GM23338 (cell line): ENCODE measurements at regions not wholly inside any gene's neighbourhood (a gene's known extent, or its start where the extent isn't known, plus 50 kb on each side); places are given as distances from the start of the nearest gene placed in this dataset.

Source experiments
- ATAC-seq: fragments of 200-7000 bp; cut with Tn5 transposase; 3 replicates; pipeline ENCODE4 v1.9.1; 2020
- DNase-seq: peaks from one replicate; pipeline ENCODE4 v3.0.0-alpha.2; 2015; ENCODE audit warnings: low spot score
- H2AFZ ChIP-seq: fragments of 200-600 bp; sonication (generic); 2 replicates; pipeline ENCODE4 v1.8.0; 2016; ENCODE audit warnings: antibody characterized with exemption, mild to moderate bottlenecking, moderate library complexity
- H3F3A ChIP-seq: fragments of 200-600 bp; sonication (generic); replicated peaks from 2 replicates; pipeline ENCODE4 v1.8.0; 2017; ENCODE audit warnings: antibody characterized with exemption, mixed run types, low read depth
- H3K27ac ChIP-seq: fragments of 200-600 bp; sonication (generic); 2 replicates; pipeline ENCODE4 v1.6.1; 2016; ENCODE audit warnings: low read depth
- H3K27me3 ChIP-seq: fragments of 200-600 bp; sonication (generic); 2 replicates; pipeline ENCODE4 v1.8.0; 2016; ENCODE audit warnings: mild to moderate bottlenecking, mixed run types, moderate library complexity; ENCODE audit not compliant: insufficient read depth
- H3K36me3 ChIP-seq: fragments of 200-600 bp; sonication (generic); 2 replicates; pipeline ENCODE4 v1.8.0; 2016; ENCODE audit warnings: mild to moderate bottlenecking; ENCODE audit not compliant: insufficient read depth
- H3K4me1 ChIP-seq: fragments of 200-600 bp; sonication (generic); 2 replicates; pipeline ENCODE4 v1.8.0; 2016; ENCODE audit warnings: mild to moderate bottlenecking, moderate library complexity; ENCODE audit not compliant: insufficient read depth
- H3K4me2 ChIP-seq: fragments of 200-600 bp; sonication (generic); 2 replicates; pipeline ENCODE4 v1.7.1; 2017; ENCODE audit warnings: mixed run types
- H3K4me3 ChIP-seq: fragments of 200-600 bp; sonication (generic); 2 replicates; pipeline ENCODE4 v1.6.1; 2016; ENCODE audit warnings: mixed run types
- H3K79me2 ChIP-seq: fragments of 200-600 bp; sonication (generic); replicated peaks from 2 replicates; pipeline ENCODE4 v1.8.0; 2017; ENCODE audit warnings: mild to moderate bottlenecking; ENCODE audit not compliant: insufficient read depth
- H3K9me2 ChIP-seq: fragments of 200-600 bp; sonication (generic); 2 replicates; pipeline ENCODE4 v1.8.0; 2017; ENCODE audit not compliant: insufficient read depth
- H4K20me1 ChIP-seq: fragments of 200-600 bp; sonication (generic); replicated peaks from 2 replicates; pipeline ENCODE4 v1.8.0; 2017; ENCODE audit warnings: mild to moderate bottlenecking; ENCODE audit not compliant: insufficient read depth
- H3K27ac Mint-ChIP-seq: 2 replicates; pipeline ENCODE4 v1.8.0; 2020; ENCODE audit warnings: inconsistent platforms, mild to moderate bottlenecking, moderate library complexity, mixed read lengths
- H3K27me3 Mint-ChIP-seq: 3 replicates; pipeline ENCODE4 v1.8.0; 2022; ENCODE audit warnings: low read depth, mild to moderate bottlenecking, moderate library complexity, mixed read lengths, inconsistent platforms; ENCODE audit not compliant: insufficient read depth, poor library complexity
- H3K36me3 Mint-ChIP-seq: 3 replicates; pipeline ENCODE4 v1.8.0; 2021; ENCODE audit warnings: low read depth, mild to moderate bottlenecking, inconsistent platforms, moderate library complexity, mixed read lengths
- H3K4me1 Mint-ChIP-seq: 3 replicates; pipeline ENCODE4 v1.8.0; 2020; ENCODE audit warnings: mild to moderate bottlenecking, inconsistent platforms, mixed read lengths
- H3K4me3 Mint-ChIP-seq: 3 replicates; pipeline ENCODE4 v1.8.0; 2021; ENCODE audit warnings: moderate library complexity, mild to moderate bottlenecking, inconsistent platforms, mixed read lengths
- H3K9me3 Mint-ChIP-seq: 3 replicates; pipeline ENCODE4 v1.8.0; 2020; ENCODE audit warnings: moderate library complexity, mild to moderate bottlenecking, inconsistent platforms, mixed read lengths
- CREB1 ChIP-seq: fragments of 250-450 bp; sonication (Bioruptor Pico); IDR thresholded peaks from 2 replicates; pipeline ENCODE4 v1.5.0; 2020; ENCODE audit warnings: low read depth, mild to moderate bottlenecking, moderate library complexity
- ETS1 ChIP-seq: IDR thresholded peaks from 2 replicates; pipeline ENCODE4 v1.6.1; 2016; ENCODE audit warnings: antibody characterized with exemption
- EZH2phosphoT487 ChIP-seq: fragments of 200-600 bp; sonication (generic); IDR thresholded peaks from one replicate; pipeline ENCODE4 v1.8.1; 2018; ENCODE audit warnings: antibody characterized with exemption; ENCODE audit not compliant: unreplicated experiment
- JUNB ChIP-seq: IDR thresholded peaks from one replicate; pipeline ENCODE4 v1.6.1; 2016; ENCODE audit warnings: antibody characterized with exemption; ENCODE audit not compliant: unreplicated experiment
- POLR2AphosphoS5 ChIP-seq: IDR thresholded peaks from 2 replicates; pipeline ENCODE4 v1.6.1; 2016; ENCODE audit warnings: antibody characterized with exemption, low read depth
- REST ChIP-seq: IDR thresholded peaks from one replicate; pipeline ENCODE4 v1.6.1; 2018; ENCODE audit warnings: antibody characterized with exemption; ENCODE audit not compliant: unreplicated experiment
- STAT1 ChIP-seq: IDR thresholded peaks from one replicate; pipeline ENCODE4 v1.6.1; 2016; ENCODE audit warnings: antibody characterized with exemption; ENCODE audit not compliant: unreplicated experiment
- ZNF114 ChIP-seq: fragments of 250-450 bp; sonication (Bioruptor Pico); IDR thresholded peaks from 2 replicates; pipeline ENCODE4 v1.5.0; 2020; ENCODE audit warnings: mild to moderate bottlenecking, moderate library complexity
- ZNF462 ChIP-seq: fragments of 250-450 bp; sonication (Bioruptor Pico); IDR thresholded peaks from 2 replicates; pipeline ENCODE4 v1.5.0; 2020; ENCODE audit warnings: mild to moderate bottlenecking, moderate library complexity

- Mint-ChIP-seq H3K4me3 (no peak overlapping the region), H3K4me1 (peaks cover 4% of the 10 kb centered on the region; the same call in 2 of the 3 replicates), H3K27me3 (peaks cover 3% of the 10 kb centered on the region), H3K36me3 (no peaks in the 10 kb centered on the region), H3K27ac (no peak overlapping the region), H3K9me3 (peaks cover 9% of the 10 kb centered on the region; the same call in 2 of the 3 replicates)
- Histone ChIP-seq H3K4me2 (no peak overlapping the region), H3K9me2 (no peaks in the 10 kb centered on the region), H3K79me2 (no peaks in the 10 kb centered on the region), H2AFZ (no peak overlapping the region), H3K27me3 (no peaks in the 10 kb centered on the region), H3F3A (no peaks in the 10 kb centered on the region), H3K4me3 (no peak overlapping the region), H4K20me1 (no peaks in the 10 kb centered on the region), H3K27ac (no peak overlapping the region), H3K4me1 (no peaks in the 10 kb centered on the region), H3K36me3 (no peaks in the 10 kb centered on the region)
- DNase-seq (no peak), ATAC-seq (no peak)
- TF ChIP-seq EZH2phosphoT487 (no peak), REST (no peak), STAT1 (no peak), JUNB (no peak), ZNF114 (CRISPR knock-in tag) (no peak), POLR2AphosphoS5 (no peak), ZNF462 (CRISPR knock-in tag) (no peak), CREB1 (CRISPR knock-in tag) (no peak), ETS1 (no peak)
Observed at GRCh38 chr18:61710082-61710620, 182.7 kb downstream of the RNF152 start.
